Fibroblast of pulmonary artery (primary cell): ENCODE measurements at regions not wholly inside any gene's neighbourhood (a gene's known extent, or its start where the extent isn't known, plus 50 kb on each side); places are given as distances from the start of the nearest gene placed in this dataset.

Experiments used
- DNase-seq: peaks from one replicate; pipeline ENCODE4 v3.0.0-alpha.2; 2010; ENCODE audit warnings: low read depth
- H3K4me3 ChIP-seq: replicated peaks from 2 replicates; pipeline ENCODE4 v1.5.1; 2011; ENCODE audit warnings: low read depth, mild to moderate bottlenecking, control low read depth, low read length, moderate library complexity
- TF ChIP-seq, protein P1 (sequence below): IDR thresholded peaks from 2 replicates; pipeline ENCODE4 v1.5.1; 2011; ENCODE audit warnings: mild to moderate bottlenecking, control low read depth, low read length, inconsistent platforms; ENCODE audit errors: missing control alignments

DNA sequence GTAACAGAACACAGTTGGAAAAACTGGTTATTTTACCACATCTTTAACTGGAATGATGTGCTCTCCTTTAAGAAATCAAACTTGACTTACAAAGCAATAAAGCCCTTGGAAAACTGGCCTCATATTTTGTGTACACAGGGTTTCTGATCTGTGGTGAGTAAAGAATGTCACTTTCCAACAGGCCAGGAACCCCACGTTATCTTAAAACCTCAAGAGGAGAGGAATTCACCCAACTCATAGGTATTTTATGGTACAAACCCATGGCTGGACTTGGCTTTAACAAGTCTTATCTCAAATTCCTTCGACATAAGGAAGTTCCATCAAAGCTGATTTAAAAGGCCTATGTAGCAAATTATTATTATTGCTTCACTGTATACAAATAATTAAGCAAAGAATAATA lies 1735.1 kb downstream of the PCDH7 start:
- TF ChIP-seq, protein P1, sequence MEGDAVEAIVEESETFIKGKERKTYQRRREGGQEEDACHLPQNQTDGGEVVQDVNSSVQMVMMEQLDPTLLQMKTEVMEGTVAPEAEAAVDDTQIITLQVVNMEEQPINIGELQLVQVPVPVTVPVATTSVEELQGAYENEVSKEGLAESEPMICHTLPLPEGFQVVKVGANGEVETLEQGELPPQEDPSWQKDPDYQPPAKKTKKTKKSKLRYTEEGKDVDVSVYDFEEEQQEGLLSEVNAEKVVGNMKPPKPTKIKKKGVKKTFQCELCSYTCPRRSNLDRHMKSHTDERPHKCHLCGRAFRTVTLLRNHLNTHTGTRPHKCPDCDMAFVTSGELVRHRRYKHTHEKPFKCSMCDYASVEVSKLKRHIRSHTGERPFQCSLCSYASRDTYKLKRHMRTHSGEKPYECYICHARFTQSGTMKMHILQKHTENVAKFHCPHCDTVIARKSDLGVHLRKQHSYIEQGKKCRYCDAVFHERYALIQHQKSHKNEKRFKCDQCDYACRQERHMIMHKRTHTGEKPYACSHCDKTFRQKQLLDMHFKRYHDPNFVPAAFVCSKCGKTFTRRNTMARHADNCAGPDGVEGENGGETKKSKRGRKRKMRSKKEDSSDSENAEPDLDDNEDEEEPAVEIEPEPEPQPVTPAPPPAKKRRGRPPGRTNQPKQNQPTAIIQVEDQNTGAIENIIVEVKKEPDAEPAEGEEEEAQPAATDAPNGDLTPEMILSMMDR = no peak
- peak; percentile 51 for DNase-seq
- H3K4me3 ChIP-seq = no peak overlapping the region

- DNase-seq = no peak
- no peak overlapping the region for H3K4me3 ChIP-seq
- TF ChIP-seq, protein P1 = no peak
Measured at GRCh38 chr4:32460972-32461371, 1740.8 kb downstream of the PCDH7 start.

DNA sequence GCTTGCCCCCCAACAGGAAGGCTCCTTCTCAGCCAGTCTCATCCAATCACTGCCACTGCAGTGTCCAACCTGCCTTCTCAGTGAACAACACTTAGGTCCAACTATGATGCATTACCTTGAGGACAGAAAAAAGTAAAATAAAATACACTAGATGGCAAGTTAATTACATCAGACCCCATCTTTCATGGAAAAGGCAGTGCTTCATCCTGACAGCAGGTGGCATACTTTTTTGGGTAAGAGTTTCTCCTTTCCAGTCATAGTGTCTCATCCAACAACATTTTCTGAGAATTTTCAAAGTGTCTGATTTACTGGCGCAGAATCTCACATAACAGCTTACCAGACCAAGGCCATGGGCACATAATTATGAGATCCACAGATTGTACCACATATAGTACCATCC lies 1742.8 kb downstream of the PCDH7 start:
- no peak overlapping the region for H3K4me3 ChIP-seq
- DNase-seq = peak; percentile 55

DNA sequence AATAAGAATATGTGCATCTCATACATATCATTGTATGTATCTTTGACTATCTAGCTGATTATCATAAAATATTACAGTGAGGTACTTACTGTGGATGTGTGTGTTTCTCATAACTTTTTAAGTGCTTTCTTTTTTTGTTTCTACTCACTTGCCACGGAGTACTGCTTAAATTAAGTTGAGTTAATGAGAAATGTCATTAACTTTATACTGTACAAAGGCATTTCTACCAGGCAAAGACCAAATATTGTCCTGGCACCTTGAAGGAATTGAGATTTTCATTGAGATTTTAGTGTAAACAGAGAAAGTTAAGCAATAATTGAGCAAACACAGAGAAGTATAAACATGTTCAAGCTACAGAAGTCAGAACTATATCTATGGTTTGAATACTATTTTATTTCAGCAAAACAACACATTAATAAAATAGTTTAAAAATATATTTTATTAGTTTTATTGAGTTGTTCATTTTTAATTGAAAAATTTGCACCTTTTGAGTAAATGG lies 1750.0 kb downstream of the PCDH7 start:
- DNase-seq = no peak
- TF ChIP-seq, protein P1 = no peak

More for the DNA sequence above, 1742.8 kb downstream of the PCDH7 start:
- TF ChIP-seq, protein P1 = peak; percentile 70

DNA sequence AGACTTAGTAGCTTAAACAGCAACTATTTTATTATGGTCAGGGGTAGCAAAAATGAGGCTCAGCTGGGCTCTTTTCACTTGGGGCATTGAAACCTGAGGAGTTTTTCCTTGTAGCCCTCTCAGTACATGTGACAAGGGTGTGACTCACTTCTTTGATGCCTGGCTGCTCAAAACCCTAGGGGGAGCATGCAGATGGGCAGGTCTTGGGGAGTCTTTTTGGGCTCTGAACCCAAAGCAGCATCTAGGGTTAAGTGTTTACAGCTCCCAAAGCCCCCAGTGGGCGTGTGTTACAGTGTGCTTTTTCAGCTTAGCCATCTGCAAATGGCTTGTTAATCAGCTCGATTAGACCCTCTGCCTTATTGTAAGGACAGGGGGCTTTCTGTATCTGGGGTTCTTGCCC lies 1752.7 kb downstream of the PCDH7 start:
- H3K4me3 ChIP-seq = no peak overlapping the region
- DNase-seq = no peak
- TF ChIP-seq, protein P1 = no peak

More for the DNA sequence above, 1750.0 kb downstream of the PCDH7 start:
- H3K4me3 ChIP-seq = no peak overlapping the region

- TF ChIP-seq, protein P1 = no peak
- no peak overlapping the region for H3K4me3 ChIP-seq
- no peak for DNase-seq
Measured at GRCh38 chr4:32475710-32476109, 1755.5 kb downstream of the PCDH7 start.

DNA sequence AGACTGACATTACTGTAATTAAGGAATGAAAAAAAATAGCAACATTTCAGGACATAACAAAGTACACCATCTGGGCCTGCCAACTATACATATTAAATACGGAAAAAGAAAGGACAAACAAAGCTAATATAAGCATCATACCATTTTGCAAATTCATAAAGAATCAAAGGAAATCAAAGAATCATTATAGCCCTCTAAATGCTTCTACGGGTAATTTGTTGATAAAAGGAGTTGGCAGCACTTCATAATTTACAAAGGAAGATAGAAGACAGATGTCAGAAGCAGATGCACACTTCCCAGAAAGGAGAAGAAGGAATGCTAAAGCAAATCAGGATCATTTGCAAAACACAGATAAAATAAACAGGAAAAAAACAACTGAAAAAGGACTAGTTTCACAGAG lies 1757.3 kb downstream of the PCDH7 start:
- DNase-seq = no peak
- H3K4me3 ChIP-seq = no peak overlapping the region
- TF ChIP-seq, protein P1 = no peak
